ENCODE measurements at regions not wholly inside any gene's neighbourhood (a gene's known extent, or its start where the extent isn't known, plus 50 kb on each side); places are given as distances from the start of the nearest gene placed in this dataset.

DNA sequence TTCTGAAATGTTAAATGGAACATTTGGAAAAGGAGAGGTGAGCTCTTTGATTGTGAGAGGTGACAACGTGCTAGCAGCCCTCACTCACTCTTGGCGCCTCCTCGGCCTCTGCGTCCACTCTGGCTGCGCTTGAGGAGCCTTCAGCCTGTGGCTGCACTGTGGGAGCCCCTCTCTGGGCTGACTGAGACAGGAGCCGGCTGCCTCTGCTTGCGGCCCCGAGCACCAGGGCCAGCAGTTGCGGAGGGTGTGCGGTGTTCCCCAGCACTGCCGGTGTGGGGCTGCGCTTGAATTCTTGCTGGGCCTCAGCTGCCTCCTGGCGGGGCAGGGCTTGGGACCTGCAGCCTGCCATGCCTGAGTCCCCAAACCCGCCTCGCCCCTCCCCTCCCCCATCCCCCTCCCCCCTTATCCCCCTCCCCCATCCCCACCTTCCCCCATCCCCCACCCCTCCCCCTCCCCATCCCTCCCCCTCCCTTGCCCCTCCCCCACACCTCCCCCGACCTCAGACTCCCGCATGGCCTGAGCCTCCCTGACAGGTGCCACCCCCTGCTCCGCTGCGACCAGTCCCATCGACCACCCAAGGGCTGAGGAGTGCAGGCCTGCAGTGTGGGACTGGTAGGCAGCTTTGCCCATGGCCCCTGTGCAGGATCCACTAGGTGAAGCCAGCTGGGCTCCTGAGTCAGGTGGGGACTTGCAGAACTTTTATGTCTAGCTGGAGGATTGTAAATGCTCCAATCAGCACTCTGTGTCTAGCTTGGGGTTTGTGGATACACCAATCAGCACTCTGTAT is 411.0 kb downstream of the OLFM4 start:
- TF ChIP-seq POLR2AphosphoS5 (IDR thresholded peaks at IDR 0.05; ENCODE audit: insufficient read depth, low read depth, low read length) = no peak
- no peak for TF ChIP-seq POLR2A (IDR thresholded peaks at IDR 0.05; ENCODE audit: low read depth, low read length)
- TF ChIP-seq, protein P1, sequence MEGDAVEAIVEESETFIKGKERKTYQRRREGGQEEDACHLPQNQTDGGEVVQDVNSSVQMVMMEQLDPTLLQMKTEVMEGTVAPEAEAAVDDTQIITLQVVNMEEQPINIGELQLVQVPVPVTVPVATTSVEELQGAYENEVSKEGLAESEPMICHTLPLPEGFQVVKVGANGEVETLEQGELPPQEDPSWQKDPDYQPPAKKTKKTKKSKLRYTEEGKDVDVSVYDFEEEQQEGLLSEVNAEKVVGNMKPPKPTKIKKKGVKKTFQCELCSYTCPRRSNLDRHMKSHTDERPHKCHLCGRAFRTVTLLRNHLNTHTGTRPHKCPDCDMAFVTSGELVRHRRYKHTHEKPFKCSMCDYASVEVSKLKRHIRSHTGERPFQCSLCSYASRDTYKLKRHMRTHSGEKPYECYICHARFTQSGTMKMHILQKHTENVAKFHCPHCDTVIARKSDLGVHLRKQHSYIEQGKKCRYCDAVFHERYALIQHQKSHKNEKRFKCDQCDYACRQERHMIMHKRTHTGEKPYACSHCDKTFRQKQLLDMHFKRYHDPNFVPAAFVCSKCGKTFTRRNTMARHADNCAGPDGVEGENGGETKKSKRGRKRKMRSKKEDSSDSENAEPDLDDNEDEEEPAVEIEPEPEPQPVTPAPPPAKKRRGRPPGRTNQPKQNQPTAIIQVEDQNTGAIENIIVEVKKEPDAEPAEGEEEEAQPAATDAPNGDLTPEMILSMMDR (IDR thresholded peaks at IDR 0.05; ENCODE audit: extremely low read depth in 1 of 2, insufficient read depth in 1 of 2, low read depth in 1 of 2, low read length in 2 of 2) = no peak
